ENCODE measurements at regions not wholly inside any gene's neighbourhood (a gene's known extent, or its start where the extent isn't known, plus 50 kb on each side); places are given as distances from the start of the nearest gene placed in this dataset.

GRCh38 chr2:107312240-107312639, 426.3 kb upstream of the ST6GAL2 start:
- TF ChIP-seq EZH2 (IDR thresholded peaks at IDR 0.05) (no peak), POLR2AphosphoS5 (IDR thresholded peaks at IDR 0.05; ENCODE audit: borderline replicate concordance, low read depth, low read length) (no peak), FOXP2 (optimal IDR thresholded peaks at IDR 0.05; ENCODE audit: control extremely low read depth, extremely low read length, insufficient read depth) (no peak)
